PC-3 (cell line): ENCODE measurements at regions not wholly inside any gene's neighbourhood (a gene's known extent, or its start where the extent isn't known, plus 50 kb on each side); places are given as distances from the start of the nearest gene placed in this dataset.

Experiments
- ATAC-seq: fragments of 200-7000 bp; cut with Tn5 transposase; 2 replicates; pipeline ENCODE4 v1.9.1; 2020; ENCODE audit warnings: mild to moderate bottlenecking, moderate library complexity
- BruUV-seq: library from RNA; stranded (reverse); fragments of 400-500 nt; replicated peaks from 2 replicates; lab custom pipeline; 2021; lab: Mats Ljungman, UMichigan
- CTCF ChIA-PET: fragments of 300-600 bp; sonication (Branson Sonifier 250); formaldehyde crosslinking; loops from one replicate; lab custom pipeline; 2022; ENCODE audit warnings: antibody characterized with exemption; lab: Charles Lee
- POLR2A ChIA-PET: fragments of 300-600 bp; sonication (Branson Sonifier 250); formaldehyde crosslinking; loops from one replicate; lab custom pipeline; 2022; ENCODE audit warnings: antibody characterized with exemption; ENCODE audit not compliant: unreplicated experiment; lab: Charles Lee
- DNase-seq: peaks from one replicate; pipeline ENCODE4 v3.0.0-alpha.2; 2015
- H2AFZ ChIP-seq: fragments of 300-600 bp; sonication (generic); 2 replicates; pipeline ENCODE4 v1.6.0; 2016; ENCODE audit warnings: antibody characterized with exemption, low read length
- H3F3A ChIP-seq: fragments of 300-600 bp; sonication (generic); one replicate; pipeline ENCODE4 v1.6.0; 2017; ENCODE audit warnings: antibody characterized with exemption, low read length, control low read depth, mild to moderate bottlenecking; ENCODE audit not compliant: unreplicated experiment
- H3K27ac ChIP-seq: fragments of 300-600 bp; sonication (generic); 2 replicates; pipeline ENCODE4 v1.5.1; 2016; ENCODE audit warnings: mild to moderate bottlenecking, low read length
- H3K27me3 ChIP-seq: fragments of 300-600 bp; sonication (generic); 2 replicates; pipeline ENCODE4 v1.6.1; 2016; ENCODE audit warnings: low read length, mixed read lengths
- H3K36me3 ChIP-seq: fragments of 300-600 bp; sonication (generic); 2 replicates; pipeline ENCODE4 v1.6.1; 2016; ENCODE audit warnings: low read depth, mixed run types, low read length, mixed read lengths
- H3K4me1 ChIP-seq: fragments of 300-600 bp; sonication (generic); 2 replicates; pipeline ENCODE4 v1.5.1; 2016; ENCODE audit warnings: low read length; ENCODE audit not compliant: insufficient read depth
- H3K4me2 ChIP-seq: fragments of 300-600 bp; sonication (generic); 2 replicates; pipeline ENCODE4 v1.6.0; 2016; ENCODE audit warnings: low read length
- H3K4me3 ChIP-seq: fragments of 300-600 bp; sonication (generic); 2 replicates; pipeline ENCODE4 v1.5.1; 2016; ENCODE audit warnings: mild to moderate bottlenecking, low read length, mixed read lengths
- H3K79me2 ChIP-seq: fragments of 300-600 bp; sonication (generic); 2 replicates; pipeline ENCODE4 v1.6.1; 2017; ENCODE audit warnings: low read length, mixed read lengths
- H3K9ac ChIP-seq: fragments of 300-600 bp; sonication (generic); 2 replicates; pipeline ENCODE4 v1.6.0; 2016; ENCODE audit warnings: mild to moderate bottlenecking, low read length
- H3K9me2 ChIP-seq: fragments of 300-600 bp; sonication (generic); replicated peaks from 2 replicates; pipeline ENCODE4 v1.6.1; 2016; ENCODE audit warnings: mixed run types, low read length, mixed read lengths
- H3K9me3 ChIP-seq: fragments of 300-600 bp; sonication (generic); 2 replicates; pipeline ENCODE4 v1.6.1; 2016; ENCODE audit warnings: low read length, mixed read lengths
- H4K20me1 ChIP-seq: fragments of 300-600 bp; sonication (generic); 2 replicates; pipeline ENCODE4 v1.6.1; 2016; ENCODE audit warnings: low read length, mixed read lengths
- CTCF ChIP-seq: fragments of 300-600 bp; sonication (generic); conservative IDR thresholded peaks from 2 replicates; pipeline ENCODE4 v1.5.1; 2017; ENCODE audit warnings: antibody characterized with exemption, low read depth, mild to moderate bottlenecking, low read length
- EZH2 ChIP-seq: fragments of 300-600 bp; sonication (generic); IDR thresholded peaks from one replicate; pipeline ENCODE4 v1.6.1; 2017; ENCODE audit warnings: antibody characterized with exemption, mild to moderate bottlenecking, low read length; ENCODE audit not compliant: unreplicated experiment
- EZH2phosphoT487 ChIP-seq: fragments of 300-600 bp; sonication (generic); IDR thresholded peaks from 2 replicates; pipeline ENCODE4 v1.6.1; 2018; ENCODE audit warnings: mild to moderate bottlenecking, antibody characterized with exemption, low read length, borderline replicate concordance
- intact Hi-C: fragments of 100-400 bp; cut with micrococcal nuclease; formaldehyde crosslinking; loops from 2 replicates; pipeline ENCODE4 v1.9.0; 2023

DNA sequence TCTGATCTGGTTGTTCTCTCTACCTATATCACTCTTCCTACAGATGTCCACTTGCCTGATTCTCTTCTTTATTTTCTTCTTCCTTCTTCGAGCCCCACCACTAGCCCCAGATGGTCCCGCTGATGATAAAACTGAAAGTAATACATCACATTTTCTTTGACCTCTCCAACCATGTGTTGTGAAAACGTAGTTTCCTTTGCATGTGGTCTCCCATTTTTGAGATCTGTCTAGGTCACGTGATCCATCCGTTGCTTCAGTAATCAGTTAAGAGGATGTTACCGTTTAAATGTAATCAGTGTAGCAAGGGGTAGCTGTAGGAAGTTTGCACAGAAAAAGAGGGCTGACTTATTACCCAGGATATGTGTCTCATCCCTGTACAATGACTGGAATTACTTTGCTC, 426.3 kb upstream of the TLE4 start:
- ChIA-PET CTCF (no interaction called here), POLR2A (no interaction called here)
- Histone ChIP-seq H3K27me3 (no peaks in the 10 kb centered on the region), H3K79me2 (no peaks in the 10 kb centered on the region), H3F3A (no peaks in the 10 kb centered on the region), H4K20me1 (no peaks in the 10 kb centered on the region), H3K4me3 (no peak overlapping the region), H3K27ac (no peak overlapping the region), H3K9me2 (no peaks in the 10 kb centered on the region), H3K9me3 (no peaks in the 10 kb centered on the region), H3K36me3 (no peaks in the 10 kb centered on the region), H3K4me1 (peaks cover 6% of the 10 kb centered on the region; the same call in 1 of the 2 replicates), H2AFZ (no peak overlapping the region), H3K9ac (no peak overlapping the region), H3K4me2 (no peak overlapping the region)
- DNase-seq, result no peak
- TF ChIP-seq EZH2 (no peak), CTCF (no peak), EZH2phosphoT487 (no peak)
- intact Hi-C loops, result no loop called here
- BruUV-seq, result no TSS peak
- no peak for ATAC-seq

DNA sequence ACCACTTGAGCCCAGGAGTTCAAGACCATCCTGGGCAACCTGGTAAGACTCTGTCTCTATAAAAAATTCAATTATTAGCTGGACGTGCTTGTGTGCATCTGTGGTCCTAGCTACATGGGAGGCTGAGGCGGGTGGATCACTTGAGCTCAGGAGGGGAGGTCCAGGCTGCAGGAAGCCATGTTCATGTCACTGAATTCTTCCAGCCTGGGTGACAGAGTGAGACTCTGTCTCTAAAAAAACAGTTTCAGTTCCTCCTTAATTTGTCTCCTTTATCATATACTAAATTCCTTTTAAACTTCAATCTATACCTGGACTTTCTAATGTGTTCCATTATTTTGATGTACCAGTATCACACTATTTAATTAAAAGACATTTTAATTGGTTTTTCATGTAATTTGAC, 422.2 kb upstream of the TLE4 start:
- Histone ChIP-seq H4K20me1 (no peaks in the 10 kb centered on the region), H3F3A (no peaks in the 10 kb centered on the region), H3K9me2 (no peaks in the 10 kb centered on the region), H3K36me3 (no peaks in the 10 kb centered on the region), H3K9ac (no peak overlapping the region), H3K4me2 (no peak overlapping the region), H3K27ac (no peak overlapping the region), H2AFZ (no peak overlapping the region), H3K9me3 (no peaks in the 10 kb centered on the region), H3K79me2 (no peaks in the 10 kb centered on the region), H3K4me3 (no peak overlapping the region), H3K4me1 (no peaks in the 10 kb centered on the region), H3K27me3 (no peaks in the 10 kb centered on the region)
- ChIA-PET POLR2A (interaction anchor here (0.7 kb wide), 1 partner anchor 31 kb away, joined by 4 read pairs; no protein-coding TSS in a partner anchor), CTCF (no interaction called here)
- ATAC-seq, result no peak
- TF ChIP-seq EZH2 (no peak), EZH2phosphoT487 (no peak), CTCF (no peak)
- BruUV-seq, result no TSS peak
- DNase-seq, result no peak
- intact Hi-C loops, result no loop called here

DNA sequence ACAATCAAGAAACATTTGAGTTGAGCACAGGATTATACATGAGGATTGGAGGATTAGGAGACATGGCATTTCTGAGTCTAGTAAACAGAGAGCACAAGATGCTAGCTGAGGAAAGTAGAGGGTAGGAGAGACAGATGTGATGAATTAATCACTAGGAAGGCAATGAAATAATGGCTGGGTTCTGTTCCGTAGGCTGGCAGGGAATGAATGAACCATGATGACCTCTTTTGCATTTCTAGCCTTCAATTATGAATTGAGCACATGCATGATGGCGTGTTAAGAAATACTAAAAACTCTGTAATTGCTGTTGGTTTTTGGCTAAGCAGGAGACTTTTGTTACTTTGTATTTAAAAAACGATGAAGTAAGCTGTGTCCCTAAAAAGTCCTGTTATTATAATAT, 420.0 kb upstream of the TLE4 start:
- Histone ChIP-seq H3K27ac (no peak overlapping the region), H3K4me2 (no peak overlapping the region), H3K4me3 (no peak overlapping the region), H3K79me2 (no peaks in the 10 kb centered on the region), H3K27me3 (no peaks in the 10 kb centered on the region), H2AFZ (no peak overlapping the region), H3K36me3 (no peaks in the 10 kb centered on the region), H4K20me1 (no peaks in the 10 kb centered on the region), H3K4me1 (no peaks in the 10 kb centered on the region), H3K9me2 (no peaks in the 10 kb centered on the region), H3F3A (no peaks in the 10 kb centered on the region), H3K9ac (no peak overlapping the region), H3K9me3 (no peaks in the 10 kb centered on the region)
- no peak for DNase-seq
- BruUV-seq, result no TSS peak
- TF ChIP-seq EZH2phosphoT487, result no peak
- TF ChIP-seq EZH2, result no peak
- no peak for TF ChIP-seq CTCF
- POLR2A ChIA-PET, result no interaction called here
- no peak for ATAC-seq
- intact Hi-C loops, result no loop called here
- CTCF ChIA-PET, result no interaction called here
